Left ventricle myocardium inferior (tissue), 1 donor: ENCODE measurements at regions not wholly inside any gene's neighbourhood (a gene's known extent, or its start where the extent isn't known, plus 50 kb on each side); places are given as distances from the start of the nearest gene placed in this dataset.

ENCODE experiments used
- DNase-seq: peaks from one replicate; pipeline ENCODE4 v3.0.0-alpha.2; 2020
- H3K27ac ChIP-seq: fragments of 200-600 bp; replicated peaks from 2 replicates; pipeline ENCODE4 v1.8.0; 2021
- H3K27me3 ChIP-seq: fragments of 200-600 bp; 2 replicates; pipeline ENCODE4 v1.8.0; 2021; ENCODE audit warnings: low read depth
- H3K36me3 ChIP-seq: fragments of 200-600 bp; 2 replicates; pipeline ENCODE4 v1.8.0; 2021
- H3K4me1 ChIP-seq: fragments of 200-600 bp; 2 replicates; pipeline ENCODE4 v1.8.0; 2021
- H3K4me3 ChIP-seq: fragments of 200-600 bp; 2 replicates; pipeline ENCODE4 v1.8.0; 2021; ENCODE audit warnings: mild to moderate bottlenecking, moderate library complexity
- H3K9me3 ChIP-seq: fragments of 200-600 bp; replicated peaks from 2 replicates; pipeline ENCODE4 v1.8.0; 2021
- CTCF ChIP-seq: fragments of 200-600 bp; IDR thresholded peaks from 2 replicates; pipeline ENCODE4 v1.8.0; 2021; ENCODE audit warnings: antibody characterized with exemption, mild to moderate bottlenecking, borderline replicate concordance
- intact Hi-C: fragments of 100-400 bp; cut with micrococcal nuclease; formaldehyde crosslinking; loops from one replicate; pipeline ENCODE4 v1.11.0; 2022
- donor health status: DM: no; HTN: yes; CAD: no; lungs with severe emphysema.

DNA sequence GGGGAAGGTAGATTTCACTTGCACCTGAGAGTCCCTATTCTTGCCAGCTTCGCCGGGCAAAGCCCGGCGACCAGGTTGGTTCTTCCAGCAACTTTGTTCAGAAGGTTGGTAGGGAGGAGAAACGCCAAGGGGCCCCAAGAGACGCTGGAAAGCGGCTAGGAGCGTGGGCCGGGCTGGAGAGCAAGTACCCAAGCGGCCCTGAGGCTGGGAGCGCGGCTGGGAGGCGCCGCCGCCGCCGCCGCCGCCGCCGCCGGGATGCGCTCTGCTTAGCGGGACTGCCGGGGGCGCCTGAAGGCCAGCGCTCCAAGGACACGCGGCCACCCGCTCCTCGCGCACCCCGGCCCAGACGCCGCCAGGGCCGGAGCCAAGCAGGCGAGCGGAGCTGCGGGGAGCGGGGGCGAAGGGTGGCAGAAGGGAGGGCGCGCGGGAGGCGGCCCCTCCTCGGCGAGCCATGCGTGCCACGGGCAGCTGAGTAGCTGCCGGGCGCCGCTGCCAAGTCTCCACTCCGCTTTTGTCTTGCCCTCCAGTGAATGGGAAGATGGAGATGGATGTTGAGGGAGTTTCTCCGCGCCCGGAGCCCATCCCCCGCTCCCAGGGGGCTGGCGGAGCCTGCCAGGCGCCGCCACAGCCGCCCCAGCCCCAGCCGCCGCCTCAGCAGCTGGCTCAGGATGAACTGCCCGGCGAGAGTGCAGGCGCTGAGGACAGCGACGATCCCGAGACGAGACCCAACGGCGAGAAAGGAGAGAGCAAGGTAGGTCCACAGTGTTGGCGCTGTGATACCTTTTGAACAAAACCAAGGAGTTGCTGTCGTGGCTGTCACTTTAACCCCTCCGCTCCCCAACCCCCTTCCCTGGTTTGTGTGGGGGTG is 227.4 kb upstream of the AZI2 start:
- Histone ChIP-seq H3K9me3 (no peaks in the 10 kb centered on the region), H3K27me3 (peaks cover 40% of the 10 kb centered on the region), H3K36me3 (no peaks in the 10 kb centered on the region), H3K4me1 (peaks cover 23% of the 10 kb centered on the region), H3K4me3 (peak overlapping the region; percentile 74), H3K27ac (no peak overlapping the region)
- peak; percentile 15 for DNase-seq
- TF ChIP-seq CTCF = no peak
- intact Hi-C loops = no loop called here

DNA sequence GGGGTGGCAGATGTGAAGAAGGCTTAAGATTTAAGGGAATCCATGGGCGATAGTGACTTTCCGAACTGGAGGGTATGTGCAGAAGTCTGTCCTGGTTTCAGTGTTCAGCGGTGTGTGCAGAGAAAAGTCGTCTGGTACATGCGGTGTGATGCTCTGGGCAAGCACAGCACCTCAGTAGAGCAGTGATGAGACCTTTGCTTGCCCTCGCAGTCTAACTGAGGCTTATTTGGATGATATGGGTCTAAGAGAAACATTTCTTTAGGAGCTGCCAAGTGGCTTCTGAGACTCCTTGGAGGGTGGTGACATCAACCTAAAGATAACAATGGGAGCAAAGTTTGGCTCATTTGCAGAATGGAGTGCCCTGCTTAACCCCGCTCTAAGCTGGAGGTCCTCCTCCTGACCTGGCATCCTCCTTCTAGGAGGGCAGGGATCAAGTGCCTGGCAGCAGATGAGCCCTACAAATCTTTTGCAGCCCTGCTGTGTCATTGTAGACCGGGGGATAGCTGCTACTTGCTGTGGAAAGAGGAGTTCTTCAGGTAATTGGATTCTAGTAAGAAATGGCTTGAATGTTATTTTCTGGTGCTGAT is 228.1 kb upstream of the AZI2 start:
- H3K4me3 ChIP-seq = peak overlapping the region; percentile 74
- no peaks in the 10 kb centered on the region for H3K36me3 ChIP-seq
- no peak for DNase-seq
- H3K27ac ChIP-seq = no peak overlapping the region
- no peak for TF ChIP-seq CTCF
- peaks cover 23% of the 10 kb centered on the region for H3K4me1 ChIP-seq
- H3K27me3 ChIP-seq = peaks cover 40% of the 10 kb centered on the region
- H3K9me3 ChIP-seq = no peaks in the 10 kb centered on the region
- intact Hi-C loops = no loop called here

GRCh38 chr3:28577941-28578500 is 229.4 kb upstream of the AZI2 start:
- intact Hi-C loops = no loop called here
- peaks cover 40% of the 10 kb centered on the region for H3K27me3 ChIP-seq
- no peak overlapping the region for H3K27ac ChIP-seq
- TF ChIP-seq CTCF = no peak
- no peak for DNase-seq
- no peak overlapping the region for H3K4me3 ChIP-seq
- H3K36me3 ChIP-seq = no peaks in the 10 kb centered on the region
- no peaks in the 10 kb centered on the region for H3K9me3 ChIP-seq
- H3K4me1 ChIP-seq = peaks cover 23% of the 10 kb centered on the region

DNA sequence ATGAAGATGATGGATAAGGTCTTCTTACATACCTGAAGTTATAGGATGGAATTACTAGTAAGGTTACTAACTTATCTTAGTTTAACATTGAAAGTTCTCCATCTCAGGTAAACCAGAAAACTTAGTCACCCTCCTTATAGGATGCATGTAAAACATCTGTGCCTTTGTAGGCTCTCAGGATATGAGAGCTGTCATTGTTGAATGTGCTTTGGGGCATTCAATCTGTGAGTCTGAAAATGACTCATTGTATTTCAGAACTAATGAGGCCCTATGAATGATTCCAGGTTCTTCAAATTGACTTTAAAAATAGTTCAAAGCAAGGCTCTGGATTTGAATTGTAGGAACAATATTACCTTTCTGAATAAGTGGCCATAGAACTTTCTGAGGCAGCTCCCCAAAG is 237.7 kb upstream of the AZI2 start:
- TF ChIP-seq CTCF = no peak
- Histone ChIP-seq H3K36me3 (no peaks in the 10 kb centered on the region), H3K4me3 (no peak overlapping the region), H3K27ac (no peak overlapping the region), H3K9me3 (no peaks in the 10 kb centered on the region), H3K4me1 (no peaks in the 10 kb centered on the region), H3K27me3 (no peaks in the 10 kb centered on the region)
- DNase-seq = no peak
- intact Hi-C loops = no loop called here

DNA sequence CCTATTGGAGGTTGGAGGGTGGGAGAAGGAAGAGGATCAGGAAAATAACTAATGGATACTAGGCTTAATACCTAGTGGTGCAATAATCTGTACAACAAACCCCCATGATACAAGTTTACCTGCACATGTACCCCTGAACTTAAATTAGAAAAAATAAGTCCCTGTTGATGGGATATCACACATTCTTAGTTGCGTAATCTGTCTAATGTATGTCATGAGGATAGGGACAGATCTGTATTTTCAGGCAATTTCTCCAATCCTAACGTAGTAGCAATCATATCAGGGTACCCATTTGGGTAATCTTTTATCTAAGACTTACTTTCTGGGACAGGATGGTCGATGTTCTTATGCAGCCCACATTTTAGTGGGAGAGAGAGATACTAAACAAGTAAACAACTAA is 239.1 kb upstream of the AZI2 start:
- Histone ChIP-seq H3K27ac (no peak overlapping the region), H3K36me3 (no peaks in the 10 kb centered on the region), H3K4me3 (no peak overlapping the region), H3K9me3 (no peaks in the 10 kb centered on the region), H3K4me1 (no peaks in the 10 kb centered on the region), H3K27me3 (no peaks in the 10 kb centered on the region)
- no peak for TF ChIP-seq CTCF
- DNase-seq = no peak
- intact Hi-C loops = no loop called here
